Common myeloid progenitor, CD34-positive (primary cell): ENCODE measurements at regions not wholly inside any gene's neighbourhood (a gene's known extent, or its start where the extent isn't known, plus 50 kb on each side); places are given as distances from the start of the nearest gene placed in this dataset.
"Not testable (repeated sequence)": the region's sequence is repeated elsewhere in the genome, so short reads cannot be mapped to it uniquely, and the experiment has no call there.

Source experiments
- CTCF ChIA-PET: fragments of 350-600 bp; sonication (Branson Sonifier 250); formaldehyde crosslinking; loops from one replicate; lab custom pipeline; 2021; ENCODE audit warnings: antibody characterized with exemption; lab: Charles Lee
- POLR2A ChIA-PET: fragments of 350-600 bp; sonication (Branson Sonifier 250); formaldehyde crosslinking; loops from one replicate; lab custom pipeline; 2021; ENCODE audit warnings: antibody characterized with exemption; lab: Charles Lee
- DNase-seq, 3 donors: peaks; one replicate each; pipeline versions ENCODE4 v3.0.0 to v3.0.0-alpha.2; 2013
- H3K27ac ChIP-seq, 2 experiments: 1 replicate in 1 of 2; 2 replicates in 1 of 2; pipeline ENCODE4 v1.7.0; 2013; ENCODE audit warnings: inconsistent platforms in 2 of 2, low read length in 2 of 2, mild to moderate bottlenecking in 2 of 2, low read depth in 1 of 2, moderate library complexity in 1 of 2; ENCODE audit not compliant: severe bottlenecking in 2 of 2, insufficient read depth in 1 of 2, poor library complexity in 1 of 2
- H3K27me3 ChIP-seq, 5 experiments: replicated peaks in 2 of 5; 1 replicate in 3 of 5; 2 replicates in 2 of 5; pipeline versions ENCODE4 v1.6.1 to v1.7.0; 2013; ENCODE audit warnings: low read length in 4 of 5, mild to moderate bottlenecking in 2 of 5, moderate library complexity in 2 of 5, inconsistent platforms in 1 of 5; ENCODE audit not compliant: insufficient read depth in 5 of 5, control insufficient read depth in 4 of 5
- H3K36me3 ChIP-seq, 4 experiments: 1 replicate in 2 of 4; 2 replicates in 2 of 4; pipeline versions ENCODE4 v1.6.1 to v1.7.0; 2013; ENCODE audit warnings: low read length in 3 of 4, control low read depth in 1 of 4, mild to moderate bottlenecking in 1 of 4; ENCODE audit not compliant: control insufficient read depth in 4 of 4, insufficient read depth in 4 of 4
- H3K4me1 ChIP-seq, 4 experiments: 1 replicate in 3 of 4; 2 replicates in 1 of 4; pipeline versions ENCODE4 v1.6.1 to v1.7.1; 2013; ENCODE audit warnings: low read length in 3 of 4, mild to moderate bottlenecking in 3 of 4, control low read depth in 1 of 4, inconsistent platforms in 1 of 4, moderate library complexity in 1 of 4; ENCODE audit not compliant: control insufficient read depth in 4 of 4, insufficient read depth in 4 of 4; ENCODE audit errors: control extremely low read depth in 1 of 4
- H3K4me3 ChIP-seq, 7 experiments: 1 replicate in 4 of 7; 2 replicates in 3 of 7; pipeline versions ENCODE4 v1.5.1 to v1.7.0; 2013; ENCODE audit warnings: mild to moderate bottlenecking in 7 of 7, low read length in 6 of 7, moderate library complexity in 6 of 7, inconsistent platforms in 2 of 7, low read depth in 2 of 7, control low read depth in 1 of 7; ENCODE audit not compliant: insufficient read depth in 4 of 7, control insufficient read depth in 1 of 7; ENCODE audit errors: extremely low read depth in 1 of 7
- H3K9me3 ChIP-seq, 5 experiments: 1 replicate in 4 of 5; 2 replicates in 1 of 5; pipeline versions ENCODE4 v1.6.1 to v1.7.1; 2013; ENCODE audit warnings: low read length in 4 of 5, mild to moderate bottlenecking in 2 of 5, inconsistent platforms in 1 of 5, low read depth in 1 of 5, moderate library complexity in 1 of 5; ENCODE audit not compliant: control insufficient read depth in 4 of 5, insufficient read depth in 2 of 5; ENCODE audit errors: control extremely low read depth in 1 of 5
- WGBS: methylation state at CpG from one replicate; pipeline ENCODE4 v1.1.5; 2013; ENCODE audit not compliant: insufficient coverage; 5-methylcytosine and 5-hydroxymethylcytosine counted together

GRCh38 chrX:40373025-40373424 lies 207.7 kb upstream of the ATP6AP2 start:
- 85% methylated on average over 2 of the region's 4 CpGs for WGBS
- Histone ChIP-seq H3K36me3 (no peaks in the 10 kb centered on the region), H3K9me3 (peaks cover 0 to 2% (median 0%) of the 10 kb centered on the region in 5 experiments)

GRCh38 chrX:40371376-40371775 lies 209.4 kb upstream of the ATP6AP2 start:
- H3K27ac ChIP-seq, result no peak overlapping the region
- H3K9me3 ChIP-seq, result no peaks in the 10 kb centered on the region

More at GRCh38 chrX:40373025-40373424, 207.7 kb upstream of the ATP6AP2 start:
- ChIA-PET POLR2A (no interaction called here), CTCF (no interaction called here)
- Histone ChIP-seq H3K27ac (no peak overlapping the region), H3K4me1 (peaks cover 0 to 3% (median 0%) of the 10 kb centered on the region in 4 experiments), H3K27me3 (peaks cover 0 to 9% (median 0%) of the 10 kb centered on the region in 5 experiments), H3K4me3 (no peak overlapping the region)
- DNase-seq, result no peak

GRCh38 chrX:40368611-40369061 lies 212.1 kb upstream of the ATP6AP2 start:
- Histone ChIP-seq H3K9me3 (peaks cover 0 to 2% (median 1%) of the 10 kb centered on the region in 5 experiments), H3K36me3 (no peaks in the 10 kb centered on the region), H3K4me3 (no peak overlapping the region), H3K27me3 (peaks cover 0 to 12% (median 0%) of the 10 kb centered on the region in 5 experiments), H3K27ac (no peak overlapping the region), H3K4me1 (peaks cover 0 to 3% (median 0%) of the 10 kb centered on the region in 4 experiments)
- POLR2A ChIA-PET, result no interaction called here
- DNase-seq, result no peak
- WGBS, result 63% methylated on average over 2 of the region's 6 CpGs
- CTCF ChIA-PET, result no interaction called here

More at GRCh38 chrX:40371376-40371775, 209.4 kb upstream of the ATP6AP2 start:
- WGBS, result 81% methylated on average over 4 of the region's 6 CpGs
- Histone ChIP-seq H3K4me3 (no peak overlapping the region), H3K36me3 (no peaks in the 10 kb centered on the region), H3K4me1 (peaks cover 0 to 3% (median 0%) of the 10 kb centered on the region in 4 experiments), H3K27me3 (peaks cover 0 to 12% (median 0%) of the 10 kb centered on the region in 5 experiments)
- POLR2A ChIA-PET, result no interaction called here
- CTCF ChIA-PET, result no interaction called here
- DNase-seq, result no peak

GRCh38 chrX:40366661-40367060 lies 214.1 kb upstream of the ATP6AP2 start:
- CTCF ChIA-PET, result interaction anchor here (1.0 kb wide), 1 partner anchor 12 kb away, joined by 3 read pairs; no protein-coding TSS in a partner anchor
- H3K27ac ChIP-seq, result no peak overlapping the region
- DNase-seq, result no peak
- peaks cover 0 to 2% (median 1%) of the 10 kb centered on the region in 5 experiments for H3K9me3 ChIP-seq
- H3K36me3 ChIP-seq, result no peaks in the 10 kb centered on the region
- 100% methylated on average over 1 of the region's 3 CpGs for WGBS
- H3K4me3 ChIP-seq, result no peak overlapping the region
- POLR2A ChIA-PET, result no interaction called here
- H3K4me1 ChIP-seq, result peaks cover 0 to 3% (median 0%) of the 10 kb centered on the region in 4 experiments
- peaks cover 0 to 6% (median 0%) of the 10 kb centered on the region in 5 experiments for H3K27me3 ChIP-seq

- DNase-seq, H3K4me3 ChIP-seq, POLR2A ChIA-PET, H3K27me3 ChIP-seq, H3K27ac ChIP-seq, CTCF ChIA-PET, H3K36me3 ChIP-seq, H3K4me1 ChIP-seq: not testable (repeated sequence)
- 90% methylated on average over 11 of the region's 14 CpGs for WGBS
- H3K9me3 ChIP-seq, result peaks cover 0 to 12% (median 1%) of the 10 kb centered on the region in 5 experiments
Observed at GRCh38 chrX:40362291-40362690, 218.5 kb upstream of the ATP6AP2 start.

GRCh38 chrX:40360557-40360956 lies 220.2 kb upstream of the ATP6AP2 start:
- Histone ChIP-seq H3K9me3 (peaks cover 0 to 12% (median 1%) of the 10 kb centered on the region in 5 experiments), H3K4me3 (no peak overlapping the region), H3K27me3 (no peaks in the 10 kb centered on the region), H3K4me1 (no peaks in the 10 kb centered on the region), H3K36me3 (no peaks in the 10 kb centered on the region), H3K27ac (no peak overlapping the region)
- no peak for DNase-seq
- ChIA-PET CTCF (no interaction called here), POLR2A (no interaction called here)
- 92% methylated on average over 23 of the region's 24 CpGs for WGBS

GRCh38 chrX:40359593-40359992 lies 221.2 kb upstream of the ATP6AP2 start:
- Histone ChIP-seq H3K27me3 (no peaks in the 10 kb centered on the region), H3K4me3 (no peak overlapping the region), H3K27ac (no peak overlapping the region), H3K36me3 (no peaks in the 10 kb centered on the region), H3K4me1 (no peaks in the 10 kb centered on the region), H3K9me3 (peaks cover 0 to 10% (median 0%) of the 10 kb centered on the region in 5 experiments)
- CTCF ChIA-PET, result no interaction called here
- POLR2A ChIA-PET, result no interaction called here
- DNase-seq, result no peak
- WGBS, result 96% methylated on average over 13 of the region's 17 CpGs
